HepG2 (cell line): ENCODE measurements at regions not wholly inside any gene's neighbourhood (a gene's known extent, or its start where the extent isn't known, plus 50 kb on each side); places are given as distances from the start of the nearest gene placed in this dataset.

Source experiments
- ATAC-seq: fragments of 200-7000 bp; cut with Tn5 transposase; 3 replicates; pipeline ENCODE4 v1.9.1; 2020; ENCODE audit warnings: mild to moderate bottlenecking, moderate library complexity
- BruUV-seq: library from RNA; stranded (reverse); fragments of 400-500 nt; replicated peaks from 2 replicates; lab custom pipeline; 2021; lab: Mats Ljungman, UMichigan
- CTCF ChIA-PET: fragments of 300-600 bp; formaldehyde crosslinking; extraction: SDS; loops from one replicate; lab custom pipeline; 2021; ENCODE audit warnings: low total read pairs, inconsistent platforms, low intra/inter-chr PET ratio; lab: Yijun Ruan, JAX
- POLR2A ChIA-PET: fragments of 350-600 bp; sonication (Branson Sonifier 250); formaldehyde crosslinking; loops from one replicate; lab custom pipeline; 2020; ENCODE audit warnings: antibody characterized with exemption, inconsistent platforms; lab: Yijun Ruan, JAX
- DNase-seq: peaks from one replicate; pipeline ENCODE4 v3.0.0-alpha.2; 2015; ENCODE audit warnings: low spot score
- FAIRE-seq: peaks from 3 replicates; lab custom pipeline; 2011; peaks lifted over from hg19 to GRCh38; lab: Jason Lieb, UNC
- H2AFZ ChIP-seq: one replicate; pipeline ENCODE4 v1.6.1; 2011; ENCODE audit warnings: low read length, inconsistent platforms
- H3K27ac ChIP-seq: fragments of 300-600 bp; 3 replicates; pipeline ENCODE4 v1.8.0; 2011; ENCODE audit warnings: mixed run types, mild to moderate bottlenecking, mixed read lengths, low read length, inconsistent platforms; ENCODE audit not compliant: insufficient read depth; ENCODE audit errors: extremely low read length
- H3K27me3 ChIP-seq, 2 experiments: fragments of 200-600 bp in 1 of 2; 2 replicates in 1 of 2; 3 replicates in 1 of 2; pipeline versions ENCODE4 v1.6.0 to v1.8.0; 2011; ENCODE audit warnings: low read length in 2 of 2, mild to moderate bottlenecking in 2 of 2, moderate library complexity in 2 of 2, inconsistent platforms in 1 of 2; ENCODE audit not compliant: insufficient read depth in 2 of 2, control insufficient read depth in 1 of 2
- H3K36me3 ChIP-seq, 2 experiments: fragments of 200-600 bp in 1 of 2; replicated peaks in 1 of 2; 2 replicates in 1 of 2; 3 replicates in 1 of 2; pipeline versions ENCODE4 v1.5.1 to v1.8.0; 2011; ENCODE audit warnings: low read length in 2 of 2, inconsistent platforms in 1 of 2; ENCODE audit not compliant: insufficient read depth in 2 of 2, control insufficient read depth in 1 of 2
- H3K4me1 ChIP-seq: 2 replicates; pipeline ENCODE4 v1.5.1; 2012; ENCODE audit warnings: low read length, inconsistent platforms; ENCODE audit not compliant: insufficient read depth
- H3K4me2 ChIP-seq: 2 replicates; pipeline ENCODE4 v1.6.0; 2011; ENCODE audit warnings: low read depth, low read length, inconsistent platforms
- H3K4me3 ChIP-seq, 3 experiments: fragments of 200-600 bp in 1 of 3; sonication (generic), shearing (Covaris generic) in 1 of 3; replicated peaks in 1 of 3; 2 replicates each; pipeline ENCODE4 v1.5.1; 2011 to 2016; ENCODE audit warnings: low read length in 3 of 3, inconsistent platforms in 2 of 3, low read depth in 2 of 3, mild to moderate bottlenecking in 2 of 3, control low read depth in 1 of 3, mixed read lengths in 1 of 3; ENCODE audit not compliant: insufficient read depth in 1 of 3
- H3K79me2 ChIP-seq: one replicate; pipeline ENCODE4 v1.6.1; 2011; ENCODE audit warnings: low read length, inconsistent platforms; ENCODE audit not compliant: insufficient read depth
- H3K9ac ChIP-seq: 2 replicates; pipeline ENCODE4 v1.6.0; 2011; ENCODE audit warnings: mild to moderate bottlenecking, low read depth, low read length, inconsistent platforms; ENCODE audit not compliant: insufficient read depth
- H3K9me3 ChIP-seq: 2 replicates; pipeline ENCODE4 v1.5.1; 2012; ENCODE audit warnings: mild to moderate bottlenecking, low read length
- H4K20me1 ChIP-seq: 2 replicates; pipeline ENCODE4 v1.6.0; 2011; ENCODE audit warnings: inconsistent platforms, mild to moderate bottlenecking, low read length, moderate library complexity; ENCODE audit not compliant: insufficient read depth
- AHR ChIP-seq: IDR thresholded peaks from 2 replicates; pipeline ENCODE4 v1.6.1; 2018; ENCODE audit warnings: missing genetic modification reagents, missing compliant biosample characterization
- BORCS8-MEF2B ChIP-seq: sonication (generic); formaldehyde crosslinking; IDR thresholded peaks from 2 replicates; pipeline ENCODE4 v1.8.0; 2022; ENCODE audit warnings: mild to moderate bottlenecking, missing genetic modification reagents
- DNMT1 ChIP-seq: sonication (generic); formaldehyde crosslinking; IDR thresholded peaks from 2 replicates; pipeline ENCODE4 v1.5.1; 2020; ENCODE audit warnings: mild to moderate bottlenecking, missing genetic modification reagents
- EED ChIP-seq: sonication (generic); formaldehyde crosslinking; IDR thresholded peaks from 2 replicates; pipeline ENCODE4 v1.5.0; 2020; ENCODE audit warnings: mild to moderate bottlenecking, missing genetic modification reagents
- ETV5 ChIP-seq: IDR thresholded peaks from 2 replicates; pipeline ENCODE4 v1.6.1; 2018; ENCODE audit warnings: missing biosample characterization, missing genetic modification reagents, inconsistent platforms, borderline replicate concordance
- HOXA7 ChIP-seq: sonication (generic); formaldehyde crosslinking; IDR thresholded peaks from 2 replicates; pipeline ENCODE4 v1.8.1; 2022; ENCODE audit warnings: mild to moderate bottlenecking, missing genetic modification reagents, moderate library complexity
- RAD21 ChIP-seq: fragments of 450-650 bp; formaldehyde crosslinking; IDR thresholded peaks from 2 replicates; pipeline ENCODE4 v1.5.0; 2020; ENCODE audit warnings: mild to moderate bottlenecking
- RBFOX2 ChIP-seq: fragments of 200-400 bp; formaldehyde crosslinking; IDR thresholded peaks from 2 replicates; pipeline ENCODE4 v1.6.1; 2017; ENCODE audit warnings: low read depth, mild to moderate bottlenecking, low read length
- WIZ ChIP-seq: sonication (generic); formaldehyde crosslinking; IDR thresholded peaks from 2 replicates; pipeline ENCODE4 v1.5.1; 2020; ENCODE audit warnings: mild to moderate bottlenecking, missing genetic modification reagents
- ZMYM3 ChIP-seq: sonication (generic); formaldehyde crosslinking; IDR thresholded peaks from 2 replicates; pipeline ENCODE4 v1.5.1; 2020; ENCODE audit warnings: mild to moderate bottlenecking, missing genetic modification reagents
- ZNF124 ChIP-seq: sonication (generic); formaldehyde crosslinking; IDR thresholded peaks from 2 replicates; pipeline ENCODE4 v1.4.0; 2020; ENCODE audit warnings: missing genetic modification reagents
- ZNF292 ChIP-seq: sonication (generic); formaldehyde crosslinking; IDR thresholded peaks from 2 replicates; pipeline ENCODE4 v1.8.1; 2022; ENCODE audit warnings: mild to moderate bottlenecking, low read depth, missing genetic modification reagents, borderline replicate concordance
- ZNF326 ChIP-seq: sonication (generic); formaldehyde crosslinking; IDR thresholded peaks from 2 replicates; pipeline ENCODE4 v1.4.0; 2020; ENCODE audit warnings: missing genetic modification reagents, borderline replicate concordance
- ZNF569 ChIP-seq: sonication (generic); formaldehyde crosslinking; IDR thresholded peaks from 2 replicates; pipeline ENCODE4 v1.5.0; 2020; ENCODE audit warnings: mild to moderate bottlenecking, missing genetic modification reagents, moderate library complexity, borderline replicate concordance
- ZNF577 ChIP-seq: sonication (generic); formaldehyde crosslinking; IDR thresholded peaks from 2 replicates; pipeline ENCODE4 v1.4.0; 2020; ENCODE audit warnings: mild to moderate bottlenecking, low read depth, missing genetic modification reagents, borderline replicate concordance
- ZNF878 ChIP-seq: sonication (generic); formaldehyde crosslinking; IDR thresholded peaks from 2 replicates; pipeline ENCODE4 v1.8.1; 2023; ENCODE audit warnings: mild to moderate bottlenecking, missing genetic modification reagents, moderate library complexity
- WGBS: methylation state at CpG from one replicate; pipeline ENCODE4 v1.1.6; 2017; ENCODE audit warnings: low lambda C conversion rate; 5-methylcytosine and 5-hydroxymethylcytosine counted together
- in situ Hi-C: cut with HindIII; loops from 2 replicates; pipeline ENCODE4 v1.10.0; 2017; ENCODE audit warnings: low pct_unique_long_range_greater_than_20kb; ENCODE audit not compliant: extremely low pct_ligation_motif_present
- intact Hi-C: fragments of 100-400 bp; cut with micrococcal nuclease; formaldehyde crosslinking; loops from one replicate; pipeline ENCODE4 v1.10.0; 2022; ENCODE audit not compliant: unreplicated experiment
- TF ChIP-seq, protein P1 (sequence below): sonication (generic); formaldehyde crosslinking; IDR thresholded peaks from 2 replicates; pipeline ENCODE4 v1.9.0; 2022; ENCODE audit warnings: low read depth, missing genetic modification reagents
- TF ChIP-seq, protein P2 (sequence below): sonication (generic); formaldehyde crosslinking; IDR thresholded peaks from 2 replicates; pipeline ENCODE4 v1.8.1; 2023; ENCODE audit warnings: missing genetic modification reagents, mild to moderate bottlenecking, borderline replicate concordance

DNA sequence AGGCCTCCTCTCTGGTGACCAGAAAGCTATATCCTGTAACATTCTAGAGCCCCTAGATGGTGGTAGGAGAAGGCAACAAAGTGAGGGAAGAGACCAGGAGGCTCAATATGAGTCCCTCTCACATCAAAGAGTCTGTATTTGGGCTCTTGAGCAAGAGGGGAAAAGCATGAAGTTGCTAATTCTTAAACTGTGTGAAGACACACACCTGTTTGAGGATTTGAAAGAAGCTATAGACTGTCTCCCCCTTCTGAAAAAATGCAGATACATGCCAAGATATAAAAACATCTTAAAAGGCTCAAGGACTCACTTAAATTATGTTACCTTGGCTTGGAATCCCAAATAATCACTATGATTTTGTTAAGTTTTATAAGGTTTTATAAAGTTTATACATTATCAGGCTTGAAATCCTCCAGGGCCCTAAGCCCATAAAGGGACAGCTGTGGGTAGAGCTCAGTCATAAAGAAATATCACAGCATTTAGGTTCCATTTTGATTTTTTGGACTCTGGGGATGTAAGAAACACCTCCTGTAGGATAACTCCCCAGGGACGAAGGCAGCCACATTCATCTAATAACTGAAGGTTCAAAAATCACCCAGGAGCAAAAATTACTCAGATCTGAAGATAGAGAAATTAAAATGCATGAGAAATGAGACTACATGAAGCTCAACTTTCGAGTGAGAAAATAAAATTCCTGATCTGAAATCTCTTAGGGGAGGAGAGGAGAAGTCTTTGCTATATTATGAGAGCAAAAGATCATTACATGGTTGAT, 136.1 kb upstream of the LGALSL start:
- no peak overlapping the region for H3K4me2 ChIP-seq
- in situ Hi-C loops: no loop called here
- CTCF ChIA-PET: no interaction called here
- TF ChIP-seq BORCS8-MEF2B (CRISPR knock-in tag) (no peak), ZNF124 (CRISPR knock-in tag) (no peak)
- TF ChIP-seq, protein P1, sequence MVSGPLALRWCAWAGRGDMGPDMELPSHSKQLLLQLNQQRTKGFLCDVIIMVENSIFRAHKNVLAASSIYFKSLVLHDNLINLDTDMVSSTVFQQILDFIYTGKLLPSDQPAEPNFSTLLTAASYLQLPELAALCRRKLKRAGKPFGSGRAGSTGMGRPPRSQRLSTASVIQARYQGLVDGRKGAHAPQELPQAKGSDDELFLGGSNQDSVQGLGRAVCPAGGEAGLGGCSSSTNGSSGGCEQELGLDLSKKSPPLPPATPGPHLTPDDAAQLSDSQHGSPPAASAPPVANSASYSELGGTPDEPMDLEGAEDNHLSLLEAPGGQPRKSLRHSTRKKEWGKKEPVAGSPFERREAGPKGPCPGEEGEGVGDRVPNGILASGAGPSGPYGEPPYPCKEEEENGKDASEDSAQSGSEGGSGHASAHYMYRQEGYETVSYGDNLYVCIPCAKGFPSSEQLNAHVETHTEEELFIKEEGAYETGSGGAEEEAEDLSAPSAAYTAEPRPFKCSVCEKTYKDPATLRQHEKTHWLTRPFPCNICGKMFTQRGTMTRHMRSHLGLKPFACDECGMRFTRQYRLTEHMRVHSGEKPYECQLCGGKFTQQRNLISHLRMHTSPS: no peak
- H4K20me1 ChIP-seq: no peaks in the 10 kb centered on the region
- intact Hi-C loops: no loop called here
- H3K79me2 ChIP-seq: no peaks in the 10 kb centered on the region
- POLR2A ChIA-PET: no interaction called here
- peaks cover 2 to 32% of the 10 kb centered on the region in 2 experiments; a peak in 3 of 5 replicates for H3K27me3 ChIP-seq
- no peak for DNase-seq
- no peaks in the 10 kb centered on the region for H3K36me3 ChIP-seq
- no peaks in the 10 kb centered on the region for H3K9me3 ChIP-seq
- H3K4me1 ChIP-seq: no peaks in the 10 kb centered on the region
- H3K9ac ChIP-seq: no peak overlapping the region
- no peak overlapping the region for H3K27ac ChIP-seq
- BruUV-seq: no TSS peak
- no peak overlapping the region for H2AFZ ChIP-seq
- no peak for ATAC-seq
- WGBS: 0% methylated on average over 2 of the region's 2 CpGs
- H3K4me3 ChIP-seq: no peak overlapping the region
- FAIRE-seq: no peak

DNA sequence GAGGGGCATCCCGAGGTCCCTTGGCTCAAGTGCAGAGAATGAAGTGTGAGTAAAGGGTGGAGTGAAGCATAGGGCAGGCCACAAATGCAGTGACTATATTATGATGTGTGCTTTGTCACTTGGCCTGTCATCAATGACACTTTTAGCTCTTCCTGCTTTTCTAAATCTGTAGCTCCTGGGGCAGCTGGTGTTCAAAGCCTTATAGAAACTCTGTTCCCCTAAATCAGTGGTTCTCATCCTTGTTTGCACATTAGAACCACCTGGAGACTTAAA, 135.6 kb upstream of the LGALSL start:
- DNase-seq: no peak
- H3K4me1 ChIP-seq: no peaks in the 10 kb centered on the region
- H3K9ac ChIP-seq: no peak overlapping the region
- POLR2A ChIA-PET: no interaction called here
- peaks cover 0 to 32% of the 10 kb centered on the region in 2 experiments; a peak in 2 of 5 replicates for H3K27me3 ChIP-seq
- no peak overlapping the region for H2AFZ ChIP-seq
- TF ChIP-seq ZNF577 (CRISPR knock-in tag) (no peak), RAD21 (CRISPR knock-in tag) (no peak), ZNF326 (CRISPR knock-in tag) (no peak), HOXA7 (CRISPR knock-in tag) (no peak), AHR (CRISPR knock-in tag) (no peak), DNMT1 (no peak), ZNF292 (no peak), ETV5 (no peak), EED (no peak), ZNF878 (no peak), RBFOX2 (no peak), ZMYM3 (no peak), ZNF569 (no peak), WIZ (no peak)
- TF ChIP-seq, protein P2, sequence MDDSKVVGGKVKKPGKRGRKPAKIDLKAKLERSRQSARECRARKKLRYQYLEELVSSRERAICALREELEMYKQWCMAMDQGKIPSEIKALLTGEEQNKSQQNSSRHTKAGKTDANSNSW (CRISPR knock-in tag): no peak
- no peak for ATAC-seq
- no peak overlapping the region for H3K4me2 ChIP-seq
- BruUV-seq: no TSS peak
- no peaks in the 10 kb centered on the region for H4K20me1 ChIP-seq
- no peaks in the 10 kb centered on the region for H3K9me3 ChIP-seq
- no peak overlapping the region for H3K4me3 ChIP-seq
- CTCF ChIA-PET: no interaction called here
- H3K27ac ChIP-seq: no peak overlapping the region
- WGBS: 0% methylated on average over 1 of the region's 1 CpG
- in situ Hi-C loops (no loop called here), intact Hi-C loops (no loop called here)
- no peaks in the 10 kb centered on the region for H3K36me3 ChIP-seq
- FAIRE-seq: no peak
- no peaks in the 10 kb centered on the region for H3K79me2 ChIP-seq
